ENCODE measurements at regions not wholly inside any gene's neighbourhood (a gene's known extent, or its start where the extent isn't known, plus 50 kb on each side); places are given as distances from the start of the nearest gene placed in this dataset.

GRCh38 chr5:101278917-101279316 lies 375.8 kb upstream of the ST8SIA4 start:
- TF ChIP-seq CTCF (IDR thresholded peaks at IDR 0.05; ENCODE audit: insufficient read depth, low read length, poor library complexity, severe bottlenecking): no peak
- TF ChIP-seq EZH2phosphoT487 (conservative IDR thresholded peaks at IDR 0.05; ENCODE audit: low read length): no peak

Data from SU-DHL-6 (cell line).